H9 (cell line): ENCODE measurements at regions not wholly inside any gene's neighbourhood (a gene's known extent, or its start where the extent isn't known, plus 50 kb on each side); places are given as distances from the start of the nearest gene placed in this dataset.

Experiments
- DNase-seq: peaks from one replicate; pipeline ENCODE4 v3.0.0-alpha.2; 2017
- H2AFZ ChIP-seq: one replicate; pipeline ENCODE4 v1.6.1; 2013; ENCODE audit warnings: mild to moderate bottlenecking, low read length, control low read depth, moderate library complexity
- H2AK5ac ChIP-seq: 2 replicates; pipeline ENCODE4 v1.6.1; 2013; ENCODE audit warnings: low read length, control low read depth, mixed read lengths; ENCODE audit not compliant: insufficient read length
- H2BK120ac ChIP-seq: one replicate; pipeline ENCODE4 v1.6.1; 2013; ENCODE audit warnings: low read depth, mild to moderate bottlenecking, low read length, control low read depth, inconsistent platforms; ENCODE audit not compliant: poor library complexity, severe bottlenecking
- H2BK12ac ChIP-seq: 2 replicates; pipeline ENCODE4 v1.6.1; 2013; ENCODE audit warnings: low read length, control low read depth, mixed read lengths, low read depth; ENCODE audit not compliant: insufficient read length
- H2BK15ac ChIP-seq: 2 replicates; pipeline ENCODE4 v1.6.1; 2013; ENCODE audit warnings: low read depth, low read length, control low read depth
- H2BK20ac ChIP-seq: one replicate; pipeline ENCODE4 v1.6.1; 2013; ENCODE audit warnings: low read depth, mild to moderate bottlenecking, low read length, control low read depth, inconsistent platforms; ENCODE audit not compliant: poor library complexity, severe bottlenecking
- H2BK5ac ChIP-seq: 2 replicates; pipeline ENCODE4 v1.6.1; 2013; ENCODE audit warnings: low read length, control low read depth, mixed read lengths; ENCODE audit not compliant: insufficient read length
- H3K14ac ChIP-seq: 2 replicates; pipeline ENCODE4 v1.6.1; 2013; ENCODE audit warnings: low read length, control low read depth; ENCODE audit not compliant: insufficient read depth
- H3K18ac ChIP-seq: 2 replicates; pipeline ENCODE4 v1.6.1; 2013; ENCODE audit warnings: low read depth, mild to moderate bottlenecking, mixed read lengths, low read length, control low read depth; ENCODE audit not compliant: insufficient read length
- H3K23ac ChIP-seq: 2 replicates; pipeline ENCODE4 v1.6.1; 2013; ENCODE audit warnings: low read length, control low read depth, mixed read lengths, low read depth; ENCODE audit not compliant: insufficient read length
- H3K23me2 ChIP-seq: 2 replicates; pipeline ENCODE4 v1.6.1; 2013; ENCODE audit warnings: low read depth, mild to moderate bottlenecking, mixed read lengths, low read length, control low read depth; ENCODE audit not compliant: insufficient read length, poor library complexity, severe bottlenecking
- H3K27ac ChIP-seq: 2 replicates; pipeline ENCODE4 v1.5.1; 2013; ENCODE audit warnings: low read length, control low read depth, mixed read lengths, low read depth; ENCODE audit not compliant: insufficient read length
- H3K27me3 ChIP-seq: 2 replicates; pipeline ENCODE4 v1.6.1; 2013; ENCODE audit warnings: low read length, control low read depth, inconsistent platforms; ENCODE audit not compliant: insufficient read depth
- H3K4ac ChIP-seq: 2 replicates; pipeline ENCODE4 v1.6.1; 2013; ENCODE audit warnings: low read depth, mild to moderate bottlenecking, control low read depth, inconsistent platforms, low read length, moderate library complexity
- H3K4me1 ChIP-seq: 2 replicates; pipeline ENCODE4 v1.6.1; 2013; ENCODE audit warnings: low read length, control low read depth, inconsistent platforms; ENCODE audit not compliant: insufficient read depth
- H3K4me2 ChIP-seq: 2 replicates; pipeline ENCODE4 v1.6.1; 2013; ENCODE audit warnings: low read length, control low read depth, mixed read lengths; ENCODE audit not compliant: insufficient read length, insufficient read depth
- H3K56ac ChIP-seq: 2 replicates; pipeline ENCODE4 v1.6.1; 2013; ENCODE audit warnings: low read depth, mild to moderate bottlenecking, mixed read lengths, low read length, control low read depth; ENCODE audit not compliant: insufficient read length
- H3K79me1 ChIP-seq: 2 replicates; pipeline ENCODE4 v1.6.1; 2013; ENCODE audit warnings: low read depth, mild to moderate bottlenecking, moderate library complexity, low read length, control low read depth, inconsistent platforms; ENCODE audit not compliant: insufficient read depth, poor library complexity, severe bottlenecking
- H3K79me2 ChIP-seq: 2 replicates; pipeline ENCODE4 v1.6.1; 2013; ENCODE audit warnings: low read length, control low read depth, inconsistent platforms; ENCODE audit not compliant: insufficient read depth
- H3K9ac ChIP-seq: 2 replicates; pipeline ENCODE4 v1.6.1; 2013; ENCODE audit warnings: low read length, control low read depth, mixed read lengths; ENCODE audit not compliant: insufficient read length; ENCODE audit errors: extremely low read depth
- H3K9me3 ChIP-seq: one replicate; pipeline ENCODE4 v1.6.1; 2013; ENCODE audit warnings: low read depth, low read length, inconsistent platforms; ENCODE audit not compliant: control insufficient read depth
- H3T11ph ChIP-seq: one replicate; pipeline ENCODE4 v1.6.1; 2013; ENCODE audit warnings: mild to moderate bottlenecking, low read length, control low read depth, inconsistent platforms
- H4K20me1 ChIP-seq: one replicate; pipeline ENCODE4 v1.6.1; 2013; ENCODE audit not compliant: control insufficient read depth, insufficient read length, insufficient read depth
- H4K5ac ChIP-seq: 2 replicates; pipeline ENCODE4 v1.6.1; 2013; ENCODE audit warnings: low read depth, mild to moderate bottlenecking, mixed read lengths, low read length, control low read depth; ENCODE audit not compliant: insufficient read length
- H4K8ac ChIP-seq: replicated peaks from 2 replicates; pipeline ENCODE4 v1.6.1; 2013; ENCODE audit warnings: low read length, control low read depth, mixed read lengths, low read depth; ENCODE audit not compliant: insufficient read length
- H4K91ac ChIP-seq: 2 replicates; pipeline ENCODE4 v1.6.1; 2013; ENCODE audit warnings: low read depth, mild to moderate bottlenecking, moderate library complexity, mixed read lengths, low read length, control low read depth; ENCODE audit not compliant: insufficient read length
- H3K27ac Mint-ChIP-seq, 3 experiments: 2 replicates in 2 of 3; 3 replicates in 1 of 3; pipeline ENCODE4 v1.8.0; 2020 to 2021; ENCODE audit warnings: mixed read lengths in 3 of 3, mild to moderate bottlenecking in 1 of 3, moderate library complexity in 1 of 3
- H3K27me3 Mint-ChIP-seq: 2 replicates; pipeline ENCODE4 v1.8.0; 2021; ENCODE audit warnings: low read depth, mild to moderate bottlenecking, moderate library complexity, mixed read lengths
- H3K36me3 Mint-ChIP-seq, 3 experiments: 2 replicates in 2 of 3; 3 replicates in 1 of 3; pipeline ENCODE4 v1.8.0; 2020 to 2021; ENCODE audit warnings: low read depth in 3 of 3, mixed read lengths in 3 of 3; ENCODE audit not compliant: insufficient read depth in 1 of 3
- H3K4me1 Mint-ChIP-seq, 2 experiments: 2 replicates each; pipeline ENCODE4 v1.8.0; 2020; ENCODE audit warnings: mixed read lengths in 2 of 2
- H3K4me3 Mint-ChIP-seq, 2 experiments: 2 replicates in 1 of 2; 3 replicates in 1 of 2; pipeline ENCODE4 v1.8.0; 2020 to 2021; ENCODE audit warnings: mild to moderate bottlenecking in 2 of 2, mixed read lengths in 2 of 2, moderate library complexity in 1 of 2
- H3K9me3 Mint-ChIP-seq, 2 experiments: 2 replicates in 1 of 2; 3 replicates in 1 of 2; pipeline ENCODE4 v1.8.0; 2020; ENCODE audit warnings: mild to moderate bottlenecking in 2 of 2, mixed read lengths in 2 of 2, moderate library complexity in 1 of 2
- CTCF ChIP-seq: fragments of 200-600 bp; sonication (generic); conservative IDR thresholded peaks from 3 replicates; pipeline ENCODE4 v1.8.0; 2021; ENCODE audit warnings: antibody characterized with exemption, mild to moderate bottlenecking
- WGBS: extraction: QIAGEN DNeasy Blood & Tissue Kit; methylation state at CpG from one replicate; pipeline ENCODE4 v1.1.7; 2013; ENCODE audit warnings: missing lambda C conversion rate, low lambda C conversion rate, mixed read lengths; ENCODE audit not compliant: insufficient read length; ENCODE audit errors: extremely low coverage; 5-methylcytosine and 5-hydroxymethylcytosine counted together

DNA sequence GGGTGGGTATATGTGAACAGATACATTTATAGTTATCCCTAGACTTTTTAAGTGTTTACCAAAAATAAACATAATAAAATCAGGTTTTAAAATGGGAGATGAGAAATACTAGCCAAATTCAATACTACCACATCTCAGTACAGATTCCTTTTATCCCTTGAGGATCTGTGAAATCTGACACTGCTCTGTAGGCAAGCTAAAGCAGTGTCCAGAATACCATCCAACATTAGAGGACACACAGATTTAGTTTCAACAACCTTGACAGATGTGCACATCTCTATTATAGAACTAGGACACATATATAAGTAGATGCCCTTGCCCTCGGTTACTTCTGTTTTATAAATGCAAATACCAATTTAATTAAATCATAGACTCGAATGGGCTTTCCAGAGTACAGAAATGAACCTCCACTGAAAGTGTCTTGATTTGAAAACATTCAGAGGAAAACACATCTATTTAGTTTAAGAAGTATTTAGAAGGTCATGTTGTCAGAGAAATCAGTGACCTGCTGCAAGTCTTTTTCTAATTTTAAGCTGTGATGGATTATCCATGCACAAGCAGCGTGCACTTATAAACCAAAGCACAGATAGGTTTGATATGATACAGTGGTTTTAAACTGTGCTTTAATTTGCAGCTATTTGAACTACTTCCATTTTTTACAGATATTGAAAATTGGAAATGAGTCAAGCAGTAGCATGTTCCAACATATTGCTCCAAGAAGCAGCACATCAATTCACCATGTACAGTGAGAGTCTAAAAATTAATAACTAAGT is 156.3 kb upstream of the EPHA7 start:
- no peak for DNase-seq
- Histone ChIP-seq H3K4ac (no peak overlapping the region), H3K14ac (no peak overlapping the region), H2BK15ac (no peak overlapping the region), H4K8ac (no peak overlapping the region), H2BK12ac (no peak overlapping the region), H3K23ac (no peak overlapping the region), H3K79me2 (no peaks in the 10 kb centered on the region), H3K27me3 (no peaks in the 10 kb centered on the region), H3K9ac (no peak overlapping the region), H3K27ac (no peak overlapping the region), H3T11ph (no peak overlapping the region), H3K9me3 (no peaks in the 10 kb centered on the region), H3K4me2 (no peak overlapping the region), H2AFZ (no peak overlapping the region), H2BK120ac (no peak overlapping the region), H4K91ac (no peak overlapping the region), H3K18ac (no peak overlapping the region), H4K5ac (no peak overlapping the region), H3K4me1 (no peaks in the 10 kb centered on the region), H3K56ac (no peak overlapping the region), H2BK20ac (no peak overlapping the region), H4K20me1 (no peaks in the 10 kb centered on the region), H2BK5ac (no peak overlapping the region), H3K79me1 (no peaks in the 10 kb centered on the region), H2AK5ac (no peak overlapping the region), H3K23me2 (no peaks in the 10 kb centered on the region)
- H3K4me3 Mint-ChIP-seq, result no peak overlapping the region
- WGBS, result no CpG with 5 or more reads among the region's 3 CpGs
- no peak overlapping the region for H3K27ac Mint-ChIP-seq
- TF ChIP-seq CTCF, result no peak
- H3K4me1 Mint-ChIP-seq, result no peaks in the 10 kb centered on the region
- H3K27me3 Mint-ChIP-seq, result no peaks in the 10 kb centered on the region
- no peaks in the 10 kb centered on the region for H3K9me3 Mint-ChIP-seq
- no peaks in the 10 kb centered on the region for H3K36me3 Mint-ChIP-seq
